HG03045 (cell line): ENCODE measurements at regions not wholly inside any gene's neighbourhood (a gene's known extent, or its start where the extent isn't known, plus 50 kb on each side); places are given as distances from the start of the nearest gene placed in this dataset.

Experiments used
- ATAC-seq: cut with Tn5 transposase; IDR thresholded peaks from one replicate; pipeline ENCODE4 v1.9.1; 2021; ENCODE audit warnings: mild to moderate bottlenecking, moderate library complexity; ENCODE audit not compliant: unreplicated experiment

DNA sequence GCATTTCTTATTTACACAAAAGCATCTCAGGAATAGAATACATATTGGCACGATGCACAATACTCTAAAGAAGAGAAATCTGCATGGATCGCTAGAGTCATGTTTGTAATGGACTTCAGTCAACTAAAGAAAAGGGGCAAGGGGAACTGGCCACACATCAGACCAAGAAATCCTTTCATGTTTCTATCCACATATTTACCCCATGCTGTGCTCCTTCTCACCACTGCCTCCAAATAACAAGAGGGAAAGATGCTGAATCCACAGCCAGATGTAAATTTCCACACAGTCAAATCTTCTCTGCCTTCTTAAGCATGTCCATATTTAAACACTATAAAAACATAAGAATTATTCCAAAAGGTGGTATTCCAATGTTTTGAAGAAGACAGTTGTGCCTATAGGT, 67.6 kb downstream of the COX18 start:
- ATAC-seq: no peak

DNA sequence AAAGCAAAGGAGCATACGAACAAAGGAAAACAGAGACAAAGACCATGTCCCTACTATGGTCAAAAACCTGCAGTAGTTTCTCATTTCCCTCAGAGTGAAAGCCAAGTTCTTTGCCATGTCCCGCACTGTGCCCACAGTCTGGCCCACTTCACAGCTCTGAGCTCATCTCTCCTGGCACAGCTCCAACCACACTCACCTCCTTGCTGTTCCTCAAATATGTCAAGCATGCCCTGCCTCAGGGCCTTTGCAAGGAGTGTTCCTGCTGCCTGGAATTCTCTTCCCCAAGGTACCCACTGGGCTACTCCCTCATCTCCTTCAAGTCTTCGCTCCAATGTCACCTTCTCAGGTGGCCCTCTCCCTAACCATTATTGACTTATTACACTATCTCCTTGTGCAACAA, 72.1 kb downstream of the COX18 start:
- ATAC-seq: no peak

GRCh38 chr4:72994670-72995069, 74.8 kb downstream of the COX18 start:
- no peak for ATAC-seq

GRCh38 chr4:72993876-72994275, 75.6 kb downstream of the COX18 start:
- ATAC-seq: no peak

DNA sequence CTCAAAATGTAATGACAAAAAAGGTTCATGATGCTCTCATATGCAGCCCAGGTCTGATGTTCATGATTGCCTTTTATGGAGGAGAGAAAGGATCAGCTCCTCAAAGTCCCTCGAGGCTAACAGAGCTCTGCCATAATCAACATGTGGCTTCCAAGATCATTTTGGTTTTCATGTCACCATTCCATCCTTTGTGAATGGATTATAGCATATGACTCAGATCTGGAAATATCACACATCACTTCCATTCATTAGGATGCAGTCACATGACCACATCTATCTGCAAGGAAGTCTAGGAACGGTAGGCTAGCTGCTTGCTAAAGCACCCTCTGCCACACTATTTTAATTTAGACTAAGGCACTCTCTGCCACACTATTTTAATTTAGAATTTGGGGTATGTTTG, 77.6 kb downstream of the COX18 start:
- no peak for ATAC-seq

DNA sequence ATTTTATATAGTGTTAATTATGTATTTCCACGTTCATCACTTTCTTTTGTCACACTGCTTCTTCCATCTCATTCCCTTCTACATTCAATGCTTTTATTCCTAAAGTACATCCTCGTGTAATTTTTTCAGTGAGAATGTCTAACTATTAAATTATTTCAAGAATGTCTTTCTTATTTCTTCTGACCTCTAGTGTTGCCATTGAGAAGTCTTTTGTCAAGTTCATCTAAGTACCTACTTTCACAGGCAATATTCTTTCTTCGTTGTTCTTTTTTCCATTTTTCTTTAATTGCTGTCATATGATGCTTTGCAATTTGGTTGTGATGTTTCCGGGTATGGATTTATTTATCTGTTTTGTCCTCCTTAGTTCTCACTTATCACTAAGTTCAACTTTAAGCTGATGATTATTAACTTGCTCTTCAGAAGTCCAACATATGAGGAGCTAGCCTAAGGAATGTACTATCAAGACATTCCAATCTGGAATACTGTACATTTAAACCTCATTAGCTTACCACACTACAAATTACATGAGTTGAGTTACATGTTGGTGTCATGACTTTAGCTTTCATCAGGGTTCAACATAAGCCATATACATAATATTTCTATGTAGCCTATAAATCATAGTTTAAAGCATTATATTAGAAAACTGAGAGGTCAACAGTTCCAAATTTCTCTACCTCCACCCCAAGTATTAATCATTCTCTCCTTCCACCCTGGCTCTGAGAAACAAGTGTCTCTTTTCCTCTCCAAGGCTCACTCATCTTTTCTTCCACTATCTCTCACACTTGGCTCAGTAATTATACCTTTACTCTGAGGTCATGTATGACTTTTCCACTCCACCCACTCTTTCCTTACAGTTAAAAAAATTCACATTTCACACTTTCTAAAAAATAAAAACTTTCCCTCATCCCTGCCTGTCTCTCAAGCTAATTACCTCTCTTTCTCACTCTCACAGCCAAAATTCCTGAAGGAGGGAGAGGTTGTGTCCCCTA, 81.5 kb downstream of the COX18 start:
- no peak for ATAC-seq

DNA sequence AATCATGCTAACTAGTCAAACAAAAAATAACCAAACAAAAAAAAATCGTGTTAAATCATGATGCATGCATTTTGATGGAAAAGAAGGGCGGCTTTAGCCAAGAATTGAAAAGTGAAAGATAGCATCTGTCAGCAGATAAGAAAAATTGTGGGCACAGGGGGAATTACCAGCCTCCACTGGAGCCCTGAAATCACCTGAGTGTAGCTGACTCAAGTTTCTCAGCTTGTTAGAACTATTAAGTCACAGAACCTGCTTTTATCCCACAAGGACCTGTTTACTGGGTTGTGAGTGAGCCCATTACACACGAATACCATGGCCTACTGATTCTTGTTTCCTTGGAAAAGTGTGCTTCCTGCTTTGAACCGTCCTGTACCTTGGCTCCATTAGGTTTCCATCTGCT, 85.2 kb downstream of the COX18 start:
- ATAC-seq: no peak

DNA sequence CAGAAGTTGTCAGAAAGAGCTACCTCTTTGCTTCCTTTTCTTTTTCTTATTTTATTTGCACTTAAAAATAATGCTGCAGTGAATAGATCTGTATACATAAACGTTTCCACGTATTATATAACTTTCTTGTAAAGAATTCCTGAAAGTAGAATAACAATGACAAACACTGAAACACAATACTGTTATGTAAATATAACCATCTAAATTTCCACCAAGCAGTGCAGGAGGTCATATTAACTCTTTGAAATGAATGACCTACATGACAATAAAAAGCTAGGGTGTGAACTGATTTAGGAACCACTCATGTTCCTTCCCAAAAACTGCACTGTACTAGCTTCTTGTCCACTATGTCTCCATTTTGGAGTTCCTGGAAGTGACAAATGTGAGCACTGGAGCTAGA, 85.8 kb downstream of the COX18 start:
- no peak for ATAC-seq

GRCh38 chr4:72977936-72978485, 91.5 kb downstream of the COX18 start:
- no peak for ATAC-seq

- no peak for ATAC-seq
Measured at GRCh38 chr4:72975488-72975784, 94.1 kb downstream of the COX18 start.

GRCh38 chr4:72974694-72975487, 94.6 kb downstream of the COX18 start:
- ATAC-seq: no peak

GRCh38 chr4:72971572-72971971, 97.9 kb downstream of the COX18 start:
- no peak for ATAC-seq

GRCh38 chr4:72970756-72971155, 98.8 kb downstream of the COX18 start:
- no peak for ATAC-seq

GRCh38 chr4:72969976-72970375, 99.5 kb downstream of the COX18 start:
- ATAC-seq: no peak

DNA sequence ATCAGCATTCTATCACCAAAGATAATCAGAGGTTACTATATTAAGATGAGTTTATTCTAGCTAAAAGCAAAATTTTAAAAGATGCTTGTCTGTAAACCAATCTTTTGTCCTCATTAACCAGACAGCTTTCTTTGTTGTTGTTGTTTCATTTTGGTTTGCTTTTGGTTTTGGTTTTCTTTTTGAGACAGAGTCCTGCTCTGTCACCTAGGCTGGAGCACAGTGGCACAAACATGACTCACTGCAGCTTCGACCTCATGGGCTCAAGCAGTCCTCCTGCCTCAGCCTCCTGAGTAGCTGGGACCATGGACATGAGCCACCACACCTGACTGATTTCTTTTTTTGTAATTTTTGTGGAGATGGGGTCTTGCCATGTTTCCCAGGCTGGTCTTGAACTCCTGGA, 102.9 kb downstream of the COX18 start:
- ATAC-seq: peak; percentile 72

DNA sequence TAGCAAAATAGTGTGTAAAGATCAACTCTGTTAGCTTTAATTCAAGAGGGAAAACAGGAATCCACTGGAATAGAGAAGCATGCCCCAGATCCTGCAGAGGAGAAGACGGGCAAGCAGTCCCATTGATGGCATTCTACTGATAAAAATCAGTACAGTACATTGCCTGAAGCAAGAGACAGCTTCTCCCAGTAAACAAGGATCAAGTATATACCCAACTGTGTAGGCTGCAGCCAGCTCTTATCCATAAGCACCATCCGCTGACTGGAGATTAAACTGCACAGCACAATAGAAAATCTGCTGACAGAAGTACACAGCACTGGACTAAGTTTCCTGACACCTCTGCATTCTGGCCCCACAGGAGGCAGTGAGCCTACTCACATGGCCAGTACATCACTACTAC, 110.1 kb downstream of the COX18 start:
- ATAC-seq: no peak

GRCh38 chr4:72954811-72955210, 114.7 kb downstream of the COX18 start:
- ATAC-seq: no peak

- no peak for ATAC-seq
Measured at GRCh38 chr4:72953571-72953970, 115.9 kb downstream of the COX18 start.

- no peak for ATAC-seq
Measured at GRCh38 chr4:72951628-72952027, 117.9 kb downstream of the COX18 start.

- no peak for ATAC-seq
Measured at GRCh38 chr4:72951147-72951546, 118.4 kb downstream of the COX18 start.

DNA sequence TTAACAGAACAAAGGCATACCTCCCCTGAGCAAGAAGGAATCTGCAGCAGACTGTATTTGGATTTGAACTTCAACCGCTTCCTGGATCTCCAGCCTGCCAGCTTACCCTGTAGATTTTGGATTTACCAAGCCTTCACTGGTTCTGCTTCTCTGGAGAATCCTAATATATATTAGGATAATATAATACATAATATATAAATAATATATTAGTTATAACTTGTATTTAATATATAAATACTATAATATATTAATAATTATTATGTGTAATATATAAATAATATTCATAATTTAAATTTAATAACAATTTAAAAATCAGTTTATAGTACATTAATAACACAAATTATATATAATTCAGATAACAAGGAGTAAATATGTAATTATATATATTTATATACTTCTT, 121.4 kb downstream of the COX18 start:
- ATAC-seq: no peak
